ENCODE measurements at regions not wholly inside any gene's neighbourhood (a gene's known extent, or its start where the extent isn't known, plus 50 kb on each side); places are given as distances from the start of the nearest gene placed in this dataset.

GRCh38 chr6:81634155-81634880 lies 118.2 kb downstream of the TENT5A start:
- DNase-seq = no peak
- intact Hi-C loops (cut with DNase I) = no loop called here
- Histone ChIP-seq H3K9me3 (peaks cover 28% of the 10 kb centered on the region), H3K27me3 (ENCODE audit: insufficient read depth in 3 of 3, low read length in 2 of 3) (no peaks in the 10 kb centered on the region), H3K4me1 (no peaks in the 10 kb centered on the region), H3K4me3 (no peak overlapping the region), H3K36me3 (ENCODE audit: insufficient read depth in 1 of 2, low read depth in 1 of 2) (no peaks in the 10 kb centered on the region), H3K27ac (no peak overlapping the region)
- no peak for TF ChIP-seq CTCF (IDR thresholded peaks at IDR 0.05)
- WGBS, 3 donors = 90 to 92% (median 91%) methylated on average over 3 of the region's 3 CpGs
- ATAC-seq = no peak

DNA sequence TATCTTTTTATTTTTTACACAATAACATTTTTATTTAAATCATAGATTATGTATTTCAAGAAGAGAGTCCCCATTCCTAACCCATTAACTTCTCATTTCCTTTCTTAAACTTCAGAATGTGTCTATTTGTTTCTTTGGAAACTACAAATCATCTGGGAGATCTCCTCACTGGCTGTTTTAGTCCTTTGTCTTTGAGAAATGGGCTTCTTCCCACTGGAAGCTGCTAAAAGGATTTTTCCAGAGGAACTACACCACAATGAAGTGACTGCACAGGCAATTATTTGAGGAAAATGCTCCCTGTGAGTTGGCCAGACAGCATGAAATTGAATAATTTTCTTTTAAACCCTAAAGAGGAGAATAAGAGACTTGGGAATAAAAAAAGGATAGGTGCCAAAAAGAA lies 119.1 kb downstream of the TENT5A start:
- TF ChIP-seq CTCF (IDR thresholded peaks at IDR 0.05) = no peak
- no peak overlapping the region for H3K27ac ChIP-seq
- H3K9me3 ChIP-seq = peaks cover 37% of the 10 kb centered on the region
- intact Hi-C loops (cut with DNase I) = no loop called here
- no peaks in the 10 kb centered on the region for H3K36me3 ChIP-seq (ENCODE audit: insufficient read depth in 1 of 2, low read depth in 1 of 2)
- no peak for DNase-seq
- H3K4me3 ChIP-seq = no peak overlapping the region
- ATAC-seq = no peak
- no peaks in the 10 kb centered on the region for H3K4me1 ChIP-seq
- no peaks in the 10 kb centered on the region for H3K27me3 ChIP-seq (ENCODE audit: insufficient read depth in 3 of 3, low read length in 2 of 3)

- Histone ChIP-seq H3K9me3 (peaks cover 37% of the 10 kb centered on the region), H3K4me3 (no peak overlapping the region), H3K27me3 (ENCODE audit: insufficient read depth in 3 of 3, low read length in 2 of 3) (no peaks in the 10 kb centered on the region), H3K36me3 (ENCODE audit: insufficient read depth in 1 of 2, low read depth in 1 of 2) (no peaks in the 10 kb centered on the region), H3K27ac (no peak overlapping the region), H3K4me1 (no peaks in the 10 kb centered on the region)
- no peak for DNase-seq
- TF ChIP-seq CTCF (IDR thresholded peaks at IDR 0.05) = no peak
- intact Hi-C loops (cut with DNase I) = no loop called here
- no peak for ATAC-seq
- 75 to 88% (median 76%) methylated on average over 1 of the region's 1 CpG for WGBS, 3 donors
Measured at GRCh38 chr6:81630719-81631118, 121.8 kb downstream of the TENT5A start.

GRCh38 chr6:81625216-81625615 lies 127.3 kb downstream of the TENT5A start:
- WGBS, 3 donors = 91 to 95% (median 91%) methylated on average over 1 of the region's 1 CpG
- H3K27me3 ChIP-seq (ENCODE audit: insufficient read depth in 3 of 3, low read length in 2 of 3) = no peaks in the 10 kb centered on the region
- no peak overlapping the region for H3K4me3 ChIP-seq
- peaks cover 18% of the 10 kb centered on the region for H3K9me3 ChIP-seq
- no peak for ATAC-seq
- H3K36me3 ChIP-seq (ENCODE audit: insufficient read depth in 1 of 2, low read depth in 1 of 2) = no peaks in the 10 kb centered on the region
- TF ChIP-seq CTCF (IDR thresholded peaks at IDR 0.05) = no peak
- no peaks in the 10 kb centered on the region for H3K4me1 ChIP-seq
- no peak for DNase-seq
- H3K27ac ChIP-seq = no peak overlapping the region
- intact Hi-C loops (cut with DNase I) = no loop called here

DNA sequence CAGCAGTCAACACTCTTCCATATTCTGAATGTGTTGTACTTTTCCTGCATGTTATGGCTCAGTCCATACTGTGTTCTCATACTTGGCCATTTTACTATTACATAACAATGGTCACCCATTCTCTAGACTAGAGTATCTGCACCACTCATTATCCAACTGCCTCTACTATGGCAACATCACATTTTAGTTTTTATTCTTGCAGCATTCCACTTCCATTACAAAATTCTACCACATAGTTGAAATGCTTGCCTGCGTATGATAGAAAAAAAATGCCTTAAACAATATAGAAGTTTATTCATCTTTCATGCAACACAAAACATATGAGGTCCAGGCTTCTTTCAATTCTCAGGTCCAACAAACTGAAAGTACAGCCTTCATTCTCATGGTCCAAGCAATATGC lies 128.0 kb downstream of the TENT5A start:
- TF ChIP-seq CTCF (IDR thresholded peaks at IDR 0.05) = no peak
- Histone ChIP-seq H3K4me3 (no peak overlapping the region), H3K36me3 (ENCODE audit: insufficient read depth in 1 of 2, low read depth in 1 of 2) (no peaks in the 10 kb centered on the region), H3K27me3 (ENCODE audit: insufficient read depth in 3 of 3, low read length in 2 of 3) (no peaks in the 10 kb centered on the region), H3K4me1 (no peaks in the 10 kb centered on the region), H3K9me3 (peaks cover 10% of the 10 kb centered on the region), H3K27ac (no peak overlapping the region)
- DNase-seq = no peak
- intact Hi-C loops (cut with DNase I) = no loop called here
- no peak for ATAC-seq
- 86 to 92% (median 87%) methylated on average over 1 of the region's 1 CpG for WGBS, 3 donors

Data from psoas muscle (tissue), 7 donors.